ENCODE measurements at regions not wholly inside any gene's neighbourhood (a gene's known extent, or its start where the extent isn't known, plus 50 kb on each side); places are given as distances from the start of the nearest gene placed in this dataset.

DNA sequence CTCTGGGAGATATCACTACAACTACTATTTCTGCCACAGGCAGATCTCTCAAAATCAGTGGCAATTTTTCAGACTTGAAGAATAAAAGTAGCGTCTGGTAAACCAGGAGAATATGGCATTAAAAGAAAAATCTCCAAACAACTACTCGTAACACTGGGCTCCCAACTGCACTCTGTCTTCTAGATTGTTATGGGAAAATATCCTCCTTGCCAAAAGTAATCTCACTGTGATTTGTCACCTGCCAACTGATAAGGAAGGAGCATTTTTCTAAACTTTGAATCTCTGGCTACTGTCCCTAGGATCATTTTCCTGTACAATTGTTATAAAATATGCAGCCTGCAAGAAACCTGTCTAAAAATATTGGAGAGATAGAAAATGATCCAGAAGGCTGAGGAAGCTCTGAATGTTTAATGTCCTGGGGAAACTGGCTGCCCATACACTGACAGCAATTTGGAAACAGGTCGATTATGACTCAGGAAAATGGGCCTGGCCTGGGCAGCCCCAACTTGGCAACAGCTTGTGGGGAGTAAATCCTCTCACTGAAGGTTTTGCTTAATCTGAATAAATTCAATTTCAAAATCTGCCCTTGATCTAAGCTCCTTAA, 90.5 kb upstream of the DBX1 start:
- DNase-seq (ENCODE audit: low read depth): no peak

DNA sequence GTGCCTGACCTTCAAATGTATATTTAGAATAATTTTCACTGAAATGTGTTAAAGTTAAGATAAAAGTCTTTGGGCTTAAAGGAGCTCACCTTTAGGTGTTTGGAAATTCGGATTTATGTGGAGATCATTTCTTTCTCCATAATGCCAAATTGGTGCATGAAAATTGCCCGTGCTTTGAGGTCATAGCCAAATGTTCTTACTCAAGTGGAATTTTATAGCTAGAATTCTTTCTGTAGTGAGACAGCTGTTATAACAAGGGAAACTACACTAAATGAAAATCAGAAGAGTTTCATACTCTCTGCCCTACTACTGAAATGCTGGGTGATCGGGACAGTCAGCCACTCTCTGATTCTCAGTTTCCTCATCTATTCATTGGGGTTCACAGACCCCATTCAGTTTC, 89.5 kb upstream of the DBX1 start:
- no peak for DNase-seq (ENCODE audit: low read depth)

DNA sequence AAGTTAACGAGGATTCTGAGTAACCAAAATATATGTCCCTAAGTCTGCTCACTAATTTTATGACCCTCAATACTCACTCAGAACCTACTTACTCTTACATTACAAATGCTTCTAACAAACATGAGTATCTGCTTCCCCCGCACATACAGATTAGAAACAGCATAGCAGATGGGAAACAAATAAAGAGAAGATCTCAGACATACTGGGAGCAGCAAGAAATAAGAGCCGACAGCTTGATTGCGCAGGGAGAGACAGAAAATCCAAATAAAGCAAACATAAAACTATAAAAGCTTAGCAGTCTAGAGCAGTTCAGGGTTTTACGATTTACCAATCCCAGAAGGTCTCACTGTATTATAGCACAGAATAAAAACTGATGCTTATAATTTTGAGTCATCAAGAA, 89.1 kb upstream of the DBX1 start:
- DNase-seq (ENCODE audit: low read depth): no peak

DNA sequence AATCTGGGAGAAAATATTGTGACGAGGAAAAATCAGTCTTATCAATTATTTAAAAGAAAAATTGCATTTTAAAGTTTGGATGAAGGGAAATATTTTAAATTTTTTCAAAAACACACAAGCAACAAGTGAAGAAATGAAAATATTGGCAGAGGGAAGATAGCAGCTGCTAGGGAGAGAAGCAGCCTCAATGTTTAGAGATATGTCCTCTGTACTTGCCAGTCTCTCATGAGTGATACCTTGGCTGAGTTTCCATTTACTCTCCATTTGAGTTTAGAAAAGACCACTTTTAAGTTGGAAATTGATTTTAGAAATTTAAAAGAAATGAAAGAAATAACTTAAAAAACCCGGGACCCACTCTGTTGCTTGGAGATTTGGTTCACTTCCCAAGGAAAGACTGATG, 88.6 kb upstream of the DBX1 start:
- no peak for DNase-seq (ENCODE audit: low read depth)

DNA sequence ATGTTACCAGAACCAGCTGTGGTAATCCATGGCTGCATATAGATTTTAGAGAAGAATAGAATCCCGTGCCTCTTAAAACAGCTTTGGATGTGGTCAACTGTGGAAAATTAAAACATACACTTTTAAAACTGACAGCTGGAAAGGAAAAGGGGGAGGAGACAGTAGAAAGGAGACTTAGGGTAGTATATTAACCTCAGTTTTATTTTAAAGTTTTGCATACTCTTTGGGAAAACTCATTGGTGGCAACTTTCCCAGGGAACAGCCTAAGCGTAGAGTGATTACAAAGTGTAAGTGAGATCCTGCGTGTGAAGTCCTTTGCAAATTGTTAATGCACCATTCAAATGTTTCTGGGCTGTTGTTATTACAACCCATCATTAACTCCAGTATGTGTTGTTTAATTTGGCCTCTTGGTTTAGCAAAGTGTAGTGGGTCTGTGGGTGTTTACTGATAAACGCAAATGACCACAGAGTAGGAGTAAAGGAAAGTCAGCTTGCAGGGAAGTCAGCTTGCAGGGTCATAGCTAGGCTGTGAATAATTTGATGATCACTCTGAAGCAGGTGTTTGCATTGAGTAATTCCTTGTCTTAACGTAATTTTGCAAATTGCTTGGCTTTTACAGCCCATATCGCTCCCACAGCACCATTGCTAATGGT, 88.0 kb upstream of the DBX1 start:
- no peak for DNase-seq (ENCODE audit: low read depth)

DNA sequence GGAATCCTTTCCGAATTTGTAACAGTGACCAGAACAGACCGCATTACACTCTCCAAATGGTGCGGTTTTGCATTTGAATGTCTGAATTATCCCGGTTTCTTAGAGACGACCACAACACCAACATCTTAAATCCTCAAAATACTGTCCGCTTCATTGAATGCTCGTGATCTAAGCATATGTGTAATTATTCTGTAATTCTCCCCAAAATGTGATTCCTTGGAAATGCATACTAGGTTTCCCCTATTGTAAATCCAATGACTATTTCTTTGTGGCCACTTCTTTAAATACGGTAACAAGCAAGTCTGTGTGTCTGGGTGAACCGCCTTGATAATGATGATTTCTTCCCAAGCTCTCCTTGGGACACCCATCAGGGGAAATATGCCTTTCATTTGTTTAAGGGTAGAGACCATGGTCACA, 87.3 kb upstream of the DBX1 start:
- DNase-seq (ENCODE audit: low read depth): no peak

DNA sequence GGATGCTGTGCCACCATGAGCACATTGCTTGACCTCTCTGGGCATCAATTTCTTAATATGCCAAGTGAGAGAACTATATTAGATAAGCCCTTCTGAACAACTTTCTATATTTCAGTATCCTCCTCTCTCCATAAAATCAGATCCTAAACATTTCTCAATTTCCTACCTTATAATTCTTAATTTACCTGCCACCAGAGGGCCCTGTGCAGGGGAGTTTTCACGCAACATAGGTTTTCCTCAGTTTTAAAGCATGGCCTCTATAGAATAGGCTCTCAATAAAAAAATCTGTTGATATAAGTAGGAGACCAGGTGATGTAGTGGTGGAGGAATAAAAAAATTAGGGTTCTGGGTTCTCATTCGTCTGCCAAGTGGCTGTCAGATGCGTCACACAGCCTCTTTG, 83.7 kb upstream of the DBX1 start:
- DNase-seq (ENCODE audit: low read depth): no peak

DNA sequence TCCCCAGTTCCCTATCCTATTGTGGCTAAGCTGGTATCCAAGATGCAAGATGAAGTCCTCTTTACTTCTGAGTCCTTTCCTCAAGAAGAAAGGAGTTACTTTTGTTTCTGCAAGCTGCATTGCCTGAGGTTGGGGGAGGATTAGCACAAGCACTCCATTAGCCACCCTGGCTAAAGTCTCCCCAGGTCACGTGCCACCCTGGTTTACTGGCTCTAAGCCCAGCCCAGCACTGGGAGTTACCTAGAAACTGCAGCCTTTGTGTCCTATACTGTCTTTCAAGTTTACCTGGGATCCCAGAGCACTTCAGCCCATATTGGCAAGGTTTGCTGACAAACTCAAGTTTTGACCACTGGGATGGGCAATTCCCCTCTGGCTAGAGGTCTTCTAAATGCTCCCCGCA, 78.4 kb upstream of the DBX1 start:
- DNase-seq (ENCODE audit: low read depth): no peak

DNA sequence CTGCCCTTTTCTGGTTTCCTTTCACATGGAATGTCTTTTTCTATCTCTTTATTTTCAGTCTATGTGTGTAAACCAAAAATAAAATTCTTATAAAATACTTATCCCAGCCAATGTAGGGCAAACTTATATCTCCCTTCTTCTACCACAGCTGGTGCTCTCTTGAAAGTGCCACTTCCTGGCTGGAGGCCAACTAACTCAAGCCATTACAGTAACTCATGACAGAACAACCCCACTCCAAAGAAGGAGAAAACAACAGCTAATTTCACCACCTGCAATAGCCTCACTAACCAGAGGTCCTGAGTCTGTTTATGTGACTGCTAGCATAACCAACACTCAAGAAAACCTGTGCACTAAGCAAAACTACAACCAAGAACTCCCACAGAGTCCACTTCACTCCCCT, 74.9 kb upstream of the DBX1 start:
- no peak for DNase-seq (ENCODE audit: low read depth)

DNA sequence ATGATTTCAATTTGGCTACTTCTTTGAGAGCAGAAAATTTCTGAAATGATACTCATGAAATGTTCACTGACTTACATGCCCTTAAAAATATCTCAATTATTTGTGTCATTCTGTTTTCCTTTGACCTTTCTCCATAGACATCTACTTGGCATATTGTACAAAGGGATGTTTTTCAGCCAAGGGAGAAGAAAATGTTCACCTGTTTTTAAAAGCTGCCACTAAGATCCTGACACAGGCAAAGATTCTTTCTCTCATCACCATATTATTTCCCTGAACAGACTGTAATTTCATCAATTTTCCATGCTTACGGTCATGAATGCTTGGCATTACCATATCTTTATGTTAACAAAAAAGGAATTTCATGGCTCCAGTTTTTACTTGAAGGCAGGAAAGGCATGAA, 67.4 kb upstream of the DBX1 start:
- no peak for DNase-seq (ENCODE audit: low read depth)

DNA sequence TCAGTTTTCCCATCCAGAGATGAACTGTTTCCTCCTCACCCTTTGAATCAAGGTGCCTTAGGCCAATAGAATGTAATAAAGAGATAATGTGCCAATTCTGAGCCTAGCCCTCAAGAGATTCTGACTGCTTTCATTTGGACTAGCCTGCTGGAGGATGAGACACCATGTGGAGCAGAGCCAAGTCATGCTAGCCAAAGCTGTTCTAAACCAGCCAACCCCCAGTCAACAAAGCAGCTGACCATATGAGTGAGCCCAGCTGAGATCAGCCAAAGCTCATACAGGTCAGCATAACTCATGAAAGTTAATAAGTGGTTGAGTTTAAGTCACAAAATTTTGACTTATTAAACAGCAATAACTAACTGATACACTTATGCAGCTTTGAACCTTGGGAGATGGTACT, 66.7 kb upstream of the DBX1 start:
- peak; percentile 11 for DNase-seq (ENCODE audit: low read depth)

DNA sequence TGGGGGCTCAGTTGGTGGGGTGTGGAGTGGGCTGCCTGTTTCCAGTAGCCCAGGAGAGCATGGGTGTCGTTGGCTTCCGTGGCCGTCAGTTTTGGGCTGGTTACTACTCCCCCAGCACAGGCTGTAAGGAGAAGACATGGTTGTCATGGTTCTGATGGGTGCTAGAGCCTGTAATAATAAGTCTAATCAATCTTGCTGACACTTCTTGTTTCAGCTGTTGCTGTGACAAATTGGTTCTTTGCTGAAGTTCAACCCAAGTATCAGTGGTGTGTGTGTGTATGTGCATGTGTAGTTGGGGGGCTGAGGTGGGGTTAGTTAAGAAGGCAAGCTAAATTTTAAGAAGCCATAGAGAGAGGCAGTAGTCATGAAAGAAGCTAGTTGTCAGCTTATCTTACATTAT, 61.3 kb upstream of the DBX1 start:
- DNase-seq (ENCODE audit: low read depth): no peak

DNA sequence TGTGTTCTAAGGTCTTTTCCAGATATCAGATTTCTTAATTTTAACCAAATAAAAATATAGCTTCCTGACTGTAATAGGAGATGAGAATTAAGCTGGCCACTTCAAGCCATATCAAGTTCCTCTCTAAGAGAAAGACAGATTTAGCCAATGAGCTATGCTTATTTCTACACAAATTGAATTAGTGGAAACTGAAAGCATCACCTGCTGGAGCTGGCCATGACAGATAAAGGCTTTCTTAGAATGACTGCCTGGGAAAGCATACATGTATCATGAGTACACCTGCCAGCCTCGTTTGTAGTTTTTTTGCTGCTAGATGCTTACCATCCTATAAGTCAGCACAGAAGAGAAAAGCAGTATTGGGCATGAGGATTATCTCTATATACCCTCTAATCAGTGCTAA, 53.5 kb upstream of the DBX1 start:
- DNase-seq (ENCODE audit: low read depth): no peak

DNA sequence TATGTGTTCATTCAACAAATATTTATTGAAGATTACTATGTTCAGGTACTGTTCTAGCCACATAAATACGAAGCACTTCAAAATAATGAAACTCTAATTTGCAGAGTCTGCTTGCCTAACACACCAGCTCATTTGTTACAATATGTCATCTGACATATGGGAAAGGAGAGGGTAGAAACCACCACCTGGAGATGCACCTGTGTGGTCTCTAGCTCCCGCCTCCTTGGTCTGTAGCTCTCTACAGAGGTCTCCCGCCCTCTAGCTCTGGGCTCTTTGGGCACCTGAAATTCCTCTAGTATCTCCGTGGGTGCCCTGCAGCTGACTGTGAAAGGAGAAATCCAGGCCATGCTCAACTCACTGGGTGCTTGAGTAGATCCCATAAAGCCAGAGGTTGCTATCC, 51.4 kb upstream of the DBX1 start:
- DNase-seq (ENCODE audit: low read depth): no peak

All from RPMI7951 (cell line).